MM.1S (cell line): ENCODE measurements at regions not wholly inside any gene's neighbourhood (a gene's known extent, or its start where the extent isn't known, plus 50 kb on each side); places are given as distances from the start of the nearest gene placed in this dataset.

Experiments
- EZH2 ChIP-seq: fragments of 300-600 bp; sonication (generic); optimal IDR thresholded peaks from 2 replicates; pipeline ENCODE3; 2017; ENCODE audit warnings: low read depth, mild to moderate bottlenecking, antibody characterized with exemption, low read length, mixed read lengths
- TF ChIP-seq, protein P1 (sequence below): fragments of 300-600 bp; sonication (generic); IDR thresholded peaks from 2 replicates; pipeline ENCODE4 v1.5.1; 2016; ENCODE audit warnings: antibody characterized with exemption, low read length, mixed read lengths

DNA sequence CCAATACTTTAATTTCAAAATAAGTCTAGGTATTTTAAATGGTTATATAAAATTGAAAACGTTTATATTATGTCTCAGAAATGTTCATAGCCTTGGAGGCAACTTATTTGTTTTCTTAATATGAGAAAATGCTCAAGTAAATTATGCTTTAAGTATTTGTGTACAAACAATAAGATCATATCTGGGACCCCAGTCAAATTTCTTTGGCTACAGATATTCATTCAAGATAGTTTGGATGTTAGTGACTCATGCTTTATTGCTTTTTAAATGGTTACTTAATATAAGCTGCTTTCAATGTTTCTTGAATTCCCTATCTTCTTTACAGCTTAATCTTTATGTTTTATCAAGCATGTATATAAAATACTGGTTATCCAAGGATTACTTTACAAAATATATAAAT, 291.3 kb downstream of the KCNC2 start:
- TF ChIP-seq, protein P1, sequence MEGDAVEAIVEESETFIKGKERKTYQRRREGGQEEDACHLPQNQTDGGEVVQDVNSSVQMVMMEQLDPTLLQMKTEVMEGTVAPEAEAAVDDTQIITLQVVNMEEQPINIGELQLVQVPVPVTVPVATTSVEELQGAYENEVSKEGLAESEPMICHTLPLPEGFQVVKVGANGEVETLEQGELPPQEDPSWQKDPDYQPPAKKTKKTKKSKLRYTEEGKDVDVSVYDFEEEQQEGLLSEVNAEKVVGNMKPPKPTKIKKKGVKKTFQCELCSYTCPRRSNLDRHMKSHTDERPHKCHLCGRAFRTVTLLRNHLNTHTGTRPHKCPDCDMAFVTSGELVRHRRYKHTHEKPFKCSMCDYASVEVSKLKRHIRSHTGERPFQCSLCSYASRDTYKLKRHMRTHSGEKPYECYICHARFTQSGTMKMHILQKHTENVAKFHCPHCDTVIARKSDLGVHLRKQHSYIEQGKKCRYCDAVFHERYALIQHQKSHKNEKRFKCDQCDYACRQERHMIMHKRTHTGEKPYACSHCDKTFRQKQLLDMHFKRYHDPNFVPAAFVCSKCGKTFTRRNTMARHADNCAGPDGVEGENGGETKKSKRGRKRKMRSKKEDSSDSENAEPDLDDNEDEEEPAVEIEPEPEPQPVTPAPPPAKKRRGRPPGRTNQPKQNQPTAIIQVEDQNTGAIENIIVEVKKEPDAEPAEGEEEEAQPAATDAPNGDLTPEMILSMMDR, result no peak
- TF ChIP-seq EZH2, result no peak
